MM.1S (cell line): ENCODE measurements at regions not wholly inside any gene's neighbourhood (a gene's known extent, or its start where the extent isn't known, plus 50 kb on each side); places are given as distances from the start of the nearest gene placed in this dataset.

Experiments
- DNase-seq: peaks from one replicate; pipeline ENCODE4 v3.0.0-alpha.2; 2015
- H2AFZ ChIP-seq: fragments of 300-600 bp; sonication (generic); 2 replicates; pipeline ENCODE4 v1.6.0; 2016; ENCODE audit warnings: antibody characterized with exemption, low read length
- H3F3A ChIP-seq: fragments of 300-600 bp; sonication (generic); 2 replicates; pipeline ENCODE4 v1.6.1; 2016; ENCODE audit warnings: mild to moderate bottlenecking, antibody characterized with exemption, low read length, moderate library complexity, mixed read lengths; ENCODE audit not compliant: insufficient read depth
- H3K27ac ChIP-seq: fragments of 300-600 bp; sonication (generic); 2 replicates; pipeline ENCODE4 v1.5.1; 2016; ENCODE audit warnings: mild to moderate bottlenecking, low read length
- H3K27me3 ChIP-seq: fragments of 300-600 bp; sonication (generic); replicated peaks from 2 replicates; pipeline ENCODE4 v1.6.0; 2016; ENCODE audit warnings: low read length; ENCODE audit not compliant: insufficient read depth
- H3K36me3 ChIP-seq: fragments of 300-600 bp; sonication (generic); replicated peaks from 2 replicates; pipeline ENCODE4 v1.6.1; 2016; ENCODE audit warnings: mild to moderate bottlenecking, low read length, mixed read lengths; ENCODE audit not compliant: insufficient read depth
- H3K4me1 ChIP-seq: fragments of 300-600 bp; sonication (generic); 2 replicates; pipeline ENCODE4 v1.6.1; 2016; ENCODE audit warnings: low read length, mixed read lengths
- H3K4me2 ChIP-seq: fragments of 300-600 bp; sonication (generic); 2 replicates; pipeline ENCODE4 v1.6.0; 2016; ENCODE audit warnings: low read depth, low read length
- H3K4me3 ChIP-seq: fragments of 300-600 bp; sonication (generic); 2 replicates; pipeline ENCODE4 v1.5.1; 2016; ENCODE audit warnings: low read length, mixed read lengths
- H3K79me2 ChIP-seq: fragments of 300-600 bp; sonication (generic); 2 replicates; pipeline ENCODE4 v1.6.1; 2016; ENCODE audit warnings: mixed run types, low read length, mixed read lengths
- H3K9ac ChIP-seq: fragments of 300-600 bp; sonication (generic); 2 replicates; pipeline ENCODE4 v1.6.1; 2016; ENCODE audit warnings: low read length, mixed read lengths
- H3K9me2 ChIP-seq: fragments of 300-600 bp; sonication (generic); replicated peaks from 2 replicates; pipeline ENCODE4 v1.6.1; 2016; ENCODE audit warnings: mild to moderate bottlenecking, low read length, mixed read lengths; ENCODE audit not compliant: insufficient read depth
- H3K9me3 ChIP-seq: fragments of 300-600 bp; sonication (generic); replicated peaks from 2 replicates; pipeline ENCODE4 v1.6.1; 2016; ENCODE audit warnings: mild to moderate bottlenecking, low read length, mixed read lengths; ENCODE audit not compliant: insufficient read depth
- H4K20me1 ChIP-seq: fragments of 300-600 bp; sonication (generic); 2 replicates; pipeline ENCODE4 v1.6.1; 2016; ENCODE audit warnings: mild to moderate bottlenecking, low read length, moderate library complexity, mixed read lengths; ENCODE audit not compliant: insufficient read depth
- CTCF ChIP-seq: fragments of 300-600 bp; sonication (generic); IDR thresholded peaks from 2 replicates; pipeline ENCODE4 v1.5.1; 2016; ENCODE audit warnings: antibody characterized with exemption, low read length, mixed read lengths
- EZH2 ChIP-seq: fragments of 300-600 bp; sonication (generic); optimal IDR thresholded peaks from 2 replicates; pipeline ENCODE3; 2017; ENCODE audit warnings: low read depth, mild to moderate bottlenecking, antibody characterized with exemption, low read length, mixed read lengths
- EZH2phosphoT487 ChIP-seq: fragments of 300-600 bp; sonication (generic); IDR thresholded peaks from 2 replicates; pipeline ENCODE4 v1.6.1; 2018; ENCODE audit warnings: antibody characterized with exemption, low read length

DNA sequence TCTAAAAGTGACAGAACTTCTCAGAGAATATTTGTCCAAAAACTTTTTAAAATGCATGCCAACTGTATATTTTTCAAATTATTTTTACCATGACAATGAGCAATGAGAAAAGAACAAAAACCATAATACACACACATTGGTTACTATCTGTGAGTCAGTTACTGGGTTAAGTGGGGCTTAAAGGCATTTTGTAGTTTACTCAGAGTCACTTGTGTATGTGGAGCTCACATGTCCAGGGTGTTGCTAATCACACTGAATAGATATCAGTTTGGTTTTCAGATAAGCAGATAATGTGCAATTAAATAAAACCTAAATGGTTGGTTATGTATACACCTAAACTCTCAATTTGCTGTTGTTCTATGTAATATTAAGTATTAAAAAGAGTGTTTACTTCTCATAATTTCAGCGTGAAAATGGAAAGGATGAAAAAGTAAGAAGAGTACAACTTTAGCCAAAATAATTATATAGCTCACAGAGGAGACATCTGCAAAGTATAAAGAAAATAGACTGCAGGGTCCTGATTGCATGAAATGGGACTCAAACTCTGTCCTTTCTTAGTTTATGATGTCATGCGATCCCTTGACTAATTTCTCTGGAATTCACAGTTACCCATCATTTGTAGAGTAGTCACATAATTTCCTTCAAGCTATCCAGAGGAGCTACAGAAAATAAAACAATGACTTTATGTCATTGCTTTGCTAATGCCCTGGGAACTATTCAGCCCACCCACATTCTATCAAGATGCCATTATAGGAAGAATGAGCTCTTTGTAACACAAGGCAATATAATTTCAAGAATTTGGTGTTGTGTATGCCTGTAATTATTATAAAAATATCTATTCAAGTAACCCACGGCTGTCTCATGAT is 388.0 kb upstream of the ZNF608 start:
- H3K27me3 ChIP-seq = no peaks in the 10 kb centered on the region
- H3K9me3 ChIP-seq = no peaks in the 10 kb centered on the region
- H3K79me2 ChIP-seq = no peaks in the 10 kb centered on the region
- no peaks in the 10 kb centered on the region for H4K20me1 ChIP-seq
- H2AFZ ChIP-seq = no peak overlapping the region
- H3K9ac ChIP-seq = no peak overlapping the region
- H3K4me3 ChIP-seq = no peak overlapping the region
- no peak for DNase-seq
- H3K27ac ChIP-seq = no peak overlapping the region
- no peak for TF ChIP-seq EZH2
- TF ChIP-seq CTCF = no peak
- no peak for TF ChIP-seq EZH2phosphoT487
- H3K4me1 ChIP-seq = no peaks in the 10 kb centered on the region
- H3K4me2 ChIP-seq = no peak overlapping the region
- H3K9me2 ChIP-seq = no peaks in the 10 kb centered on the region
- H3K36me3 ChIP-seq = no peaks in the 10 kb centered on the region
- H3F3A ChIP-seq = no peaks in the 10 kb centered on the region

DNA sequence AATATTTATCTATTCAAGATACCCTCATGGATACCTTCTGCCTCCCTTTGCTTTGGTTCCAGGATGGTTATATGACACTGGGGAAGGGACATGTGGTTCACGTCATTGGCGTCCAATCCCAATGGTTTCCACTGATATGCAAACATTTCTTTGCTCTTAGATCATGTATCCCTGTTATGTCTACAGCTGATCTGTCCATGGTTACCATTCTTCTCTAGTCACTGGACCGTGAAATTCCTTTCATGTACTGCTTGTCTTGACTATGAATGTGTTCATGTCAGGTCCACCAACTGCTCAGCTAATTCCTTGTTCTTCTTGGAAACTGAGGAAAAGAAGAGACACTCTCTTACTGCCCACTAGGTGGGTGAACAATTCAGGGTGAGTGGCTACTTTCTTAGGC is 391.1 kb upstream of the ZNF608 start:
- Histone ChIP-seq H2AFZ (no peak overlapping the region), H3K4me1 (no peaks in the 10 kb centered on the region), H3K4me2 (no peak overlapping the region), H3K4me3 (no peak overlapping the region), H3K79me2 (no peaks in the 10 kb centered on the region), H3K27me3 (no peaks in the 10 kb centered on the region), H3K9me3 (no peaks in the 10 kb centered on the region), H3K36me3 (no peaks in the 10 kb centered on the region), H3F3A (no peaks in the 10 kb centered on the region), H3K27ac (no peak overlapping the region), H3K9me2 (no peaks in the 10 kb centered on the region), H3K9ac (no peak overlapping the region), H4K20me1 (no peaks in the 10 kb centered on the region)
- TF ChIP-seq CTCF (no peak), EZH2phosphoT487 (no peak), EZH2 (no peak)
- DNase-seq = no peak

- no peaks in the 10 kb centered on the region for H3F3A ChIP-seq
- H3K9me2 ChIP-seq = no peaks in the 10 kb centered on the region
- H3K27me3 ChIP-seq = no peaks in the 10 kb centered on the region
- H4K20me1 ChIP-seq = no peaks in the 10 kb centered on the region
- DNase-seq = no peak
- H2AFZ ChIP-seq = no peak overlapping the region
- H3K4me1 ChIP-seq = no peaks in the 10 kb centered on the region
- no peak overlapping the region for H3K4me2 ChIP-seq
- no peak for TF ChIP-seq EZH2
- TF ChIP-seq CTCF = no peak
- no peak for TF ChIP-seq EZH2phosphoT487
- no peak overlapping the region for H3K4me3 ChIP-seq
- H3K9ac ChIP-seq = no peak overlapping the region
- H3K27ac ChIP-seq = no peak overlapping the region
- no peaks in the 10 kb centered on the region for H3K79me2 ChIP-seq
- H3K9me3 ChIP-seq = no peaks in the 10 kb centered on the region
- H3K36me3 ChIP-seq = no peaks in the 10 kb centered on the region
These were observed 391.8 kb upstream of the ZNF608 start for GRCh38 chr5:125138266-125138665.
